GM12878 (cell line): ENCODE measurements at regions not wholly inside any gene's neighbourhood (a gene's known extent, or its start where the extent isn't known, plus 50 kb on each side); places are given as distances from the start of the nearest gene placed in this dataset.

Experiments
- BACH1 ChIP-seq: fragments of 450-650 bp; IDR thresholded peaks from 2 replicates; pipeline ENCODE4 v1.6.1; 2017; ENCODE audit warnings: mild to moderate bottlenecking, borderline replicate concordance
- BHLHE40 ChIP-seq, 2 experiments: fragments of 450-650 bp in 1 of 2; IDR thresholded peaks; 2 replicates each; pipeline ENCODE4 v1.6.1; 2011 to 2017; ENCODE audit warnings: low read depth in 2 of 2, borderline replicate concordance in 1 of 2, improper control_type of control experiment in 1 of 2, low read length in 1 of 2, mild to moderate bottlenecking in 1 of 2
- BMI1 ChIP-seq: fragments of 450-650 bp; IDR thresholded peaks from 2 replicates; pipeline ENCODE4 v1.6.1; 2016; ENCODE audit warnings: mild to moderate bottlenecking, moderate library complexity, borderline replicate concordance
- CTCF ChIP-seq, 3 experiments: IDR thresholded peaks in 2 of 3; conservative IDR thresholded peaks in 1 of 3; 2 replicates each; pipeline ENCODE4 v1.5.1; 2011; ENCODE audit warnings: low read depth in 3 of 3, low read length in 3 of 3, mild to moderate bottlenecking in 3 of 3, control low read depth in 2 of 3, moderate library complexity in 2 of 3, inconsistent platforms in 1 of 3, mixed read lengths in 1 of 3; ENCODE audit not compliant: control insufficient read depth in 2 of 3, insufficient read depth in 1 of 3; ENCODE audit errors: extremely low read depth in 1 of 3
- EZH2 ChIP-seq: IDR thresholded peaks from 2 replicates; pipeline ENCODE4 v1.6.1; 2012; ENCODE audit warnings: low read depth, mild to moderate bottlenecking, control low read depth, inconsistent platforms, low read length, borderline replicate concordance; ENCODE audit not compliant: control insufficient read depth
- FOXM1 ChIP-seq: IDR thresholded peaks from 2 replicates; pipeline ENCODE4 v1.6.1; 2012; ENCODE audit warnings: low read depth, mild to moderate bottlenecking, inconsistent platforms, low read length, moderate library complexity
- HDAC2 ChIP-seq: fragments of 200-600 bp; sonication (generic); IDR thresholded peaks from 2 replicates; pipeline ENCODE4 v1.6.1; 2017
- HDAC6 ChIP-seq: fragments of 200-600 bp; sonication (generic); IDR thresholded peaks from one replicate; pipeline ENCODE4 v1.8.0; 2017; ENCODE audit warnings: antibody characterized with exemption; ENCODE audit not compliant: unreplicated experiment
- KDM1A ChIP-seq: fragments of 200-600 bp; sonication (generic); IDR thresholded peaks from 2 replicates; pipeline ENCODE4 v1.6.1; 2016; ENCODE audit warnings: borderline replicate concordance
- MEF2A ChIP-seq: IDR thresholded peaks from 2 replicates; pipeline ENCODE4 v1.6.1; 2011; ENCODE audit warnings: low read depth, mild to moderate bottlenecking, low read length, moderate library complexity; ENCODE audit not compliant: insufficient read depth
- MYB ChIP-seq: fragments of 150-350 bp; IDR thresholded peaks from 2 replicates; pipeline ENCODE4 v1.6.1; 2014; ENCODE audit warnings: mild to moderate bottlenecking, low read depth, low read length, borderline replicate concordance
- NFYB ChIP-seq: IDR thresholded peaks from 2 replicates; pipeline ENCODE4 v1.6.1; 2011; ENCODE audit warnings: low read depth, mild to moderate bottlenecking, low read length, improper control_type of control experiment, moderate library complexity; ENCODE audit not compliant: insufficient read depth
- PBX3 ChIP-seq: IDR thresholded peaks from 2 replicates; pipeline ENCODE4 v1.6.1; 2011; ENCODE audit warnings: mild to moderate bottlenecking, low read depth, low read length, moderate library complexity; ENCODE audit not compliant: insufficient replicate concordance
- POLR2AphosphoS2 ChIP-seq: IDR thresholded peaks from 2 replicates; pipeline ENCODE4 v1.6.1; 2011; ENCODE audit warnings: low read depth, mild to moderate bottlenecking, low read length, improper control_type of control experiment, moderate library complexity
- SIX5 ChIP-seq: IDR thresholded peaks from 2 replicates; pipeline ENCODE4 v1.6.1; 2011; ENCODE audit warnings: mild to moderate bottlenecking, low read depth, low read length, moderate library complexity; ENCODE audit not compliant: severe bottlenecking
- SMAD1 ChIP-seq: fragments of 450-650 bp; IDR thresholded peaks from 2 replicates; pipeline ENCODE4 v1.6.1; 2018; ENCODE audit warnings: mild to moderate bottlenecking, low read depth; ENCODE audit not compliant: partially characterized antibody
- SPI1 ChIP-seq: IDR thresholded peaks from 2 replicates; pipeline ENCODE4 v1.6.1; 2011; ENCODE audit warnings: low read depth, mild to moderate bottlenecking, low read length, moderate library complexity, borderline replicate concordance; ENCODE audit not compliant: insufficient read depth
- STAT3 ChIP-seq: IDR thresholded peaks from 2 replicates; pipeline ENCODE4 v1.6.1; 2011; ENCODE audit warnings: low read depth, low read length, improper control_type of control experiment
- SUPT20H ChIP-seq: IDR thresholded peaks from 2 replicates; pipeline ENCODE4 v1.6.1; 2011; ENCODE audit warnings: low read depth, mild to moderate bottlenecking, low read length, moderate library complexity, borderline replicate concordance; ENCODE audit not compliant: control insufficient read depth
- TAF1 ChIP-seq: IDR thresholded peaks from 2 replicates; pipeline ENCODE4 v1.6.1; 2011; ENCODE audit warnings: mild to moderate bottlenecking, low read depth, low read length, borderline replicate concordance
- TARDBP ChIP-seq: IDR thresholded peaks from 2 replicates; pipeline ENCODE4 v1.6.1; 2016; ENCODE audit warnings: borderline replicate concordance
- TBL1XR1 ChIP-seq: IDR thresholded peaks from 2 replicates; pipeline ENCODE4 v1.6.1; 2012; ENCODE audit warnings: low read depth, low read length, improper control_type of control experiment
- ZBTB33 ChIP-seq: fragments of 450-650 bp; IDR thresholded peaks from 2 replicates; pipeline ENCODE4 v1.6.1; 2017; ENCODE audit warnings: mild to moderate bottlenecking
- ZBTB4 ChIP-seq: fragments of 450-650 bp; formaldehyde crosslinking; IDR thresholded peaks from 2 replicates; pipeline ENCODE4 v1.4.0; 2022; ENCODE audit warnings: mild to moderate bottlenecking, moderate library complexity

- TF ChIP-seq TARDBP (no peak), CTCF (IDR thresholded peaks at IDR 0.05 in 2 of 3, conservative IDR thresholded peaks at IDR 0.05 in 1 of 3; ENCODE audit: control insufficient read depth in 2 of 3, extremely low read depth in 1 of 3, insufficient read depth in 1 of 3, low read depth in 3 of 3, low read length in 3 of 3) (no peak), STAT3 (no peak), MEF2A (no peak), SIX5 (no peak), SUPT20H (no peak), HDAC6 (no peak), FOXM1 (no peak), SMAD1 (no peak), BACH1 (no peak), BHLHE40 (IDR thresholded peaks at IDR 0.05; ENCODE audit: borderline replicate concordance in 1 of 2, low read depth in 2 of 2, low read length in 1 of 2) (no peak), POLR2AphosphoS2 (no peak), NFYB (no peak), TAF1 (no peak), ZBTB33 (no peak), SPI1 (no peak), BMI1 (no peak), EZH2 (no peak), KDM1A (no peak), TBL1XR1 (no peak), PBX3 (no peak), MYB (no peak), ZBTB4 (no peak), HDAC2 (no peak)
Measured at GRCh38 chr14:49962621-49963020, 69.7 kb downstream of the ARF6 start (continued).
